Glomerular visceral epithelial cell (primary cell): ENCODE measurements at regions not wholly inside any gene's neighbourhood (a gene's known extent, or its start where the extent isn't known, plus 50 kb on each side); places are given as distances from the start of the nearest gene placed in this dataset.
A peak's percentile ranks its signal among the peaks of the same experiment; 100 is the strongest.
"Not testable (repeated sequence)": the region's sequence is repeated elsewhere in the genome, so short reads cannot be mapped to it uniquely, and the experiment has no call there.

ENCODE experiments used
- DNase-seq: peaks from one replicate; pipeline ENCODE4 v3.0.0-alpha.2; 2016; ENCODE audit errors: extremely low spot score

DNA sequence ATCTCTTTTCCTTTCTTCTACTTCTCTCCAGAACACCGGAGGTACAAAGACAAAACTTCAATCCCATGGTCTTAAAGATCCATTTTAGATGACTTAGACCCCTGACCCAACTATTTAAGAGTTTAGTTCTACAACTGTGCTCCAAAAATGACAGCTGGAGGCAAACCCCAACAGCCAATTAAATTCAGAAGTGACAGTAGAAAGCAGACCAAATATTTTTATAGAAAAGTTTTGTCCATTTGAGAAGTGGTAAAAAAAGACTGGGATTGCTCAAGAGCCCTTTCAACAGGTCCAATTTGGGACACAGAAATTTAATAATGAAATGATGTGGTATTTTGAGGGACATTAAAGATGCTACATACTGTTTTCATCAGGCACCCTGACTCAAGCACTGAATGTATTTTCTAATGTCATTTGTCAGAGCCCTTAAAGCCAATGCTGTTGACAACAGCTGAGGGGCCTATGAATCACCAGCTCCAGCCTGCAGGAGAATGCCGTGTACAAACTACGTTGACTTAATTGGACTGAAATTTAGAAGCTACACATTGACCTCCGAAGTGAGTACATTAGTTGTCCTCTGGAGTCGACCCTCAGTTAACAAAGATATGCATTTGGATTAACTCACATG is 147.5 kb upstream of the PIK3R1 start:
- DNase-seq, result no peak

DNA sequence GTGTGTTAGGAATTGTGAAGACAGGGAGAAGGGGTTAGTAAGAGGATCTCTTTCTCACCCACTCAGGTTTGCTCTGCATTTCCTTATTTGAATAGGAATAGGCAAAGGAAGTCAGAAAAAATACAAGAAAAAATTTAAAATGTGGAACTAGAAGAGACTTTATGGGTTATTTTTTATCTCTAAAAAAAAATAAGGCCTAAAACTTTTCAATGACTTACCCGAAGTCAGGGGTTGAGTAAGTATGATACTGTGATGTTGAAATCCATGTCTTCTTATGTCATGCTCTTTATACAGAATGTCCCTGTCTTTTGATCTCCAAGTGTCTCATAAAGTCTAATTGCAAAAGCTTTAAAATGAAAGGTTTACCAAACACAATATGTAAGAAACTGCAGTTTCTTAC is 148.3 kb upstream of the PIK3R1 start:
- no peak for DNase-seq

GRCh38 chr5:68066277-68066955 is 149.1 kb upstream of the PIK3R1 start:
- no peak for DNase-seq

DNA sequence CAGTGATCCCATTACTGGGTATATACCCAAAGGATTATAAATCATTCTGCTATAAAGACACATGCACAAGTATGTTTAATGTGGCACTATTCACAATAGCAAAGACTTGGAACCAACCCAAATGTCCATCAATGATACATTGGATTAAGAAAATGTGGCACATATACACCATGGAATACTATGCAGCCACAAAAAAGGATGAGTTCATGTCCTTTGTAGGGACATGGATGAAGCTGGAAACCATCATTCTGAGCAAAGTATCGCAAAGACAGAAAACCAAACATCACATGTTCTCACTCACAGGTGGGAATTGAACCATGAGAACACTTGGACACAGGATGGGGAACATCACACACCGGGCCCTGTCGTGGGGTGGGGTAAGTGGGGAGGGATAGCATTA is 150.2 kb upstream of the PIK3R1 start:
- DNase-seq, result not testable (repeated sequence)

DNA sequence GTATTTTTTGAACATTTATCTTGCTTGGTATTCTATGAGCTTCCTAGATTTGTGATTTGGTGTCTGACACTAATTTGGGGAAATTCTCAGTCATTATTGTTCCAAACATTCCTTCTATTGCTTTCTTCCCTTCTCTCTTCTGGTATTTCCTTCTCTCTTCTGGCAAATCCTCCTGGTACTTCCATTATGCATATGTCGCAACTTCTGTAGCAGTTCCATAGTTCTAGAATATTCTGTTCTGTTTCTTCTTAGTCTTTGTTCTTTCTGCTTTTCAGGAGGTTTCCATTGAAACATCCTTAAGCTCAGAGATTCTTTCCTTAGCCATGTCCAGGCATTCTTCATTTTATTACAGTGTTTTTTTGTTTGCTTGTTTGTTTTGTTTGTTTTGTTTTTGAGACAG is 155.2 kb upstream of the PIK3R1 start:
- DNase-seq, result no peak

DNA sequence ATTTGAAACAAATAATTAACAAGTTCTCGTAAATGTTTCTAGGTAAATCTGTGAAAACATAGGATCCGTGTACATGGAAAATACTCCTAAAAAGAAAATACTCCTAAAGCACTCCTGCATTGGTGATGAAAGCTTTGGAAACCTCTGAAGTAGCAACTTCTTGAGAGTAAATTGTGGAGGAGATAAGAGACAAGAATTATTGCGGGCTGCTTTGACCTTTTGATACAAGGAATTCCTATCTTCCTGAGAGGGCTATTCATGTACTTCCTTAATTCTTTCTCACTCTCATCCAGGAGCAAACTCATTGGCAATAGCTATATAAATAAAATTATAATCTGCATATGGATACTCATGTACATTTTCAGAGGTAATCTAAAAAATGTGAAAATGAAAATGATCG is 158.4 kb upstream of the PIK3R1 start:
- DNase-seq, result no peak

GRCh38 chr5:68055686-68056085 is 159.9 kb upstream of the PIK3R1 start:
- no peak for DNase-seq

DNA sequence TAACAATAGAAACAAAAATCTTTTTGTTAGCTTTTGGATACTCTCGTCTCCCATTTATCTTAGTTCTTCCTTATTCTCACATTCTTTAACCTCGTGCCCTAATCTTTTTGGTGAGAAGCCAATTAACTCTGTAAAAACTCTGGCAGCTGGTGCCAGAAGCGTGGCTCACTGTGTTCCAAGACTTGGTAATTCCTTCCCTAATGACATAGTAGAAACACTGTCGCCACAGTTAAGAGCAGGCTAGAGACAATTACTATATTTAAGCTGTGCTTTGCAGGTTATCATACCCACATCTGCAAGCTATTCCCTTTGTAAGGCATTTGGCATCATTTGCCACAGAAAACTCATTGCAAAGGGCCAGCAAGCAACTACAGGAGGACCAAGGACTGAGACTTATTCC is 160.9 kb upstream of the PIK3R1 start:
- DNase-seq, result no peak

DNA sequence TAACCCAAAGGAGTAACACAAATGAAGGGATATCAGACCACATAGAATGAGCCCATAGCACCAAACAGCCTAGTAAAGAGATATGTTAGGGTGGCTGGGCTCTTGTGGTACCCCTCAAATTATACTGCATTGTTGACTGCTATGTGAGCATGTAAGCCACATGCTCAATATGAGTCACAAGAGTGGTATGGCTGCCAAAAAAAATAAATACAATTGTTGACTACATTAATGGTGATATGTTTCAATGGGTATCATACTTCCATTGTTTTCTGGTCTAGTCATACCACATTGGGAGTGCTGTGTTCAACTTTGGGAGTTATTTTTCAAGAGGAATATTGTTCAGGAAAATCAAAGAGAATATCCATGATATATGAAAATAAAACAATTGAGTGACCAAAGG is 162.4 kb upstream of the PIK3R1 start:
- no peak for DNase-seq

DNA sequence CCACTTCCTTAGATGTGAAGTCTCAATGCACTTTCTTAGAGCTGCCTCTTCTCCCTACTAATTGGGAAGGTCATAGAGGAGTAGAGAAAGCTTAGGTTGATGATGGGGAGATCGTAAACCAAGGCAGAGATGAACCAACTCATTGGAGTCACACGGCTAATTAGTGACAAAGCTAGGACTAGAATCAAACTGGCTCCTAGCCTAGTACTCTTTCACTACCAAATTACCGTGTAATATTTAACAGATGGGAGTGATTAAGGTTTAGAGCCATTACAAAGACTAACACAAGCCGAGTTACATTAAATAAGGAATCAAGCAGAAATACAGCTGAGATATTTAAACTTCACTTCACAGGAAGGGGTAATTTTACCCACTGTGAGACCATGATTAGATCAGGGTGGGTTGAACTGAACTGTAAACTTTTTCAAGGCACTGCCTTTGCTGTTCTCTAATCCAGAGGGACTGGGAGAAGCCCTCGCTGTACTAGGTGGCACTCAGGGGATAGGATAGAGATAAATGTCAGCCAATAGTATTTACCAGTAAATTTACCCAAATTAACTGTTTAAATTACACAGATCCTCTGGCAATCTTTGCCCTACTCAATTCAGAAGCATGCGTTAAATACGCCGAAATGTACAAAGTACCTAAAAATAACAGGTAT is 166.4 kb upstream of the PIK3R1 start:
- no peak for DNase-seq

DNA sequence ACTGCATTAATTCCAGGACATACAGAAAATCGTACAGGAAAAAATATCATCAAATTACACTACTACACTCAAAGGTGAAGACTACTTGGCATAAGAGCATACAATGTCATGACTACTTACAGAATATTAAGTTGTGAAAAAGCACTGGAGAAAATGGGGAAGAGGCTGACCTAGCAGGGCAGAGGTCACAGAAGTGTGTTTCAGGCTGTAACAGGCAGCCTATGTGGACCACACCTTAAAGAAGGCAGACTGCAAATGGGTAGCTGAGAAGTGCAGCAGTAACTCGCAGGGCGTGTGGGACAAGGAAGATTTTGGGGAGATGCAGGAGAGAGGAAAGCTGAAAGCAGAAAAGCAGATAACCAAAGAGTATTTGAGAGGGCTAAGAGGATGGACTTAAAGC is 167.0 kb upstream of the PIK3R1 start:
- DNase-seq, result no peak

DNA sequence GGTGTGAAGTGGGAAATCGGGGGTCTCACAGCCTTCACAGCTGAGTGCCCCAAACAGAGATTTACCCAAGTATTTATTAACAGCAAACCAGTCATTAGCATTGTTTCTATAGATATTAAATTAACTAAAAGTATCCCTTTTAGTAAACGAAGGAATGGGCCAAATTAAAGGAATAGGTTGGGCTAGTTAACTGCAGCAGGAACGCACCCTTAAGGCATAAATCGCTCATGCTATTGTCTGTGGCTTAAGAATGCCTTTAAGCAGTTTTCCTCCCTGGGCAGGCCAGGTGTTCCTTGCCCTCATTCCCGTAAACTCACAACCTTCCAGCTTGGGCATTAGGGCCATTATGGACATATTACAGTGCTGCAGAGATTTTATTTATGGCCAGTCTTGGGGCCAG is 167.5 kb upstream of the PIK3R1 start:
- not testable (repeated sequence) for DNase-seq

- DNase-seq, result peak; percentile 8
These were observed 168.5 kb upstream of the PIK3R1 start for GRCh38 chr5:68047035-68047434.

- DNase-seq, result peak; percentile 89
These were observed 169.1 kb upstream of the PIK3R1 start for GRCh38 chr5:68046445-68046844.

- DNase-seq, result no peak
These were observed 174.3 kb upstream of the PIK3R1 start for GRCh38 chr5:68041293-68041692.

DNA sequence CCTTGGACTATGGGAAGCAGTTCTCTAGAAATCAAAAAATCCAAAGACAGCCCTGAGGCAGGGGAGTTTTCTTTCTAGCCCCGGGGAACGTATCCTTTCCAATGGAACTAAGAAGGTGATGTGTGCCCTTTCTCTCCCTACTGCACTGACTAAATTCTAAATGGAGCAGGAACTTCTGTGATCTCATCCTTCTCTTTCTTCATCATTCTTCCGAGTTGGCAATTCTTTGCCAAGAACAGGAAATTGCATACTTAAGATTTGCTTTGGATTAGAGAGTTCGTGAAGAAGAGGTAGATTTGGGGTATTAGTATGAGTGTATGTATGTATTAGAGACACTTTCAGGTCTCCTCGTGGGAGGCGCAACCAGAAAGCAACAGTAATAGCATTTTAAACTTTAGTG is 178.0 kb upstream of the PIK3R1 start:
- no peak for DNase-seq

GRCh38 chr5:68033961-68034571 is 181.5 kb upstream of the PIK3R1 start:
- DNase-seq, result no peak

DNA sequence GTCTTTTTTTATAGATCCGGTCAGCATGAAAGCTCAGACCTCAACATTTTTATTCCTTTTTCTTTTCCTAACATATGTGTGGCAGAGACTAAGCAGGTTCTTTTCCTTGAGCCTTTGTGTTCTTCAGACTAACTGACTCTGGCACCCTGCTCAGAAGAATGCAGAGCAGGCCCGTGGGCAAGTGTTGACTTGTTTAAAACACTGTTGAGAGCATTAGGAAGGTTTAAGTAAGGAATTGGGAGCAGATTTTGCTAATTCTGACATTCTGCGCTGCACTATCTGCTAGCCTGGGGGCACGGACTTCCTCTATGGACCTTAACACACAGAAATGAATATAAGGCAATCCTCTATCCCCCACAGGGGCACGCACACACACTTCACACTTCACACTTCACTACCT is 182.5 kb upstream of the PIK3R1 start:
- no peak for DNase-seq

GRCh38 chr5:68032216-68032762 is 183.3 kb upstream of the PIK3R1 start:
- DNase-seq, result no peak

GRCh38 chr5:68028131-68028727 is 187.3 kb upstream of the PIK3R1 start:
- DNase-seq, result no peak

DNA sequence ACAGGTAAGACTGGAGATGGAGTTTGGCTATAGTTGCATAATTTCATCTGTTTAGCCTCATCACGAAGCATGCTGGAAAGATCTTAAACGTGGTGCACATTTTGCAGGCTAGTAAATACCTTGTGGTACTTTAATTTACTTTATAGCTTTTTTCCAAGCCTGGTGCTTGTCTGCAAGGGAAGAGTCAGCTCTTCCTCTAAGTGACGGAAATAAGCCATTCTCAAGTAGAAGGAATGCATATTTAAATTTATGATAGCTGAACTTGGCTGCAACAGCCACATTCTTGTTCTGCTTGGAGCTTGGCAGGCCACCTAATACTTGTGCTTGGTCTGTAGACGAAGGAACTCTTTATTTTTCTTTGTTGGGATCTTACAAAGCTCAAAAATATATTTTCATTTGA is 188.0 kb upstream of the PIK3R1 start:
- no peak for DNase-seq
